Right lobe of liver (tissue), 4 donors: ENCODE measurements at regions not wholly inside any gene's neighbourhood (a gene's known extent, or its start where the extent isn't known, plus 50 kb on each side); places are given as distances from the start of the nearest gene placed in this dataset.

Experiments used
- POLR2A ChIP-seq: fragments of 450-650 bp; IDR thresholded peaks from one replicate; pipeline ENCODE4 v1.6.1; 2017; ENCODE audit warnings: antibody characterized with exemption, mild to moderate bottlenecking
- TF ChIP-seq, protein P1 (sequence below), 4 donors: fragments of 200-600 bp in 3 of 4; fragments of 450-650 bp in 1 of 4; IDR thresholded peaks; one replicate each; pipeline versions ENCODE4 v1.5.1 to v1.8.0; 2016 to 2022; ENCODE audit warnings: antibody characterized with exemption in 4 of 4, mild to moderate bottlenecking in 2 of 4
- donor health status: DM: no; HTN: no; CAD: no.
- donor health status: DM: no; HTN: no; CAD: no.
- donor health status: DM: no; HTN: yes; CAD: no.

DNA sequence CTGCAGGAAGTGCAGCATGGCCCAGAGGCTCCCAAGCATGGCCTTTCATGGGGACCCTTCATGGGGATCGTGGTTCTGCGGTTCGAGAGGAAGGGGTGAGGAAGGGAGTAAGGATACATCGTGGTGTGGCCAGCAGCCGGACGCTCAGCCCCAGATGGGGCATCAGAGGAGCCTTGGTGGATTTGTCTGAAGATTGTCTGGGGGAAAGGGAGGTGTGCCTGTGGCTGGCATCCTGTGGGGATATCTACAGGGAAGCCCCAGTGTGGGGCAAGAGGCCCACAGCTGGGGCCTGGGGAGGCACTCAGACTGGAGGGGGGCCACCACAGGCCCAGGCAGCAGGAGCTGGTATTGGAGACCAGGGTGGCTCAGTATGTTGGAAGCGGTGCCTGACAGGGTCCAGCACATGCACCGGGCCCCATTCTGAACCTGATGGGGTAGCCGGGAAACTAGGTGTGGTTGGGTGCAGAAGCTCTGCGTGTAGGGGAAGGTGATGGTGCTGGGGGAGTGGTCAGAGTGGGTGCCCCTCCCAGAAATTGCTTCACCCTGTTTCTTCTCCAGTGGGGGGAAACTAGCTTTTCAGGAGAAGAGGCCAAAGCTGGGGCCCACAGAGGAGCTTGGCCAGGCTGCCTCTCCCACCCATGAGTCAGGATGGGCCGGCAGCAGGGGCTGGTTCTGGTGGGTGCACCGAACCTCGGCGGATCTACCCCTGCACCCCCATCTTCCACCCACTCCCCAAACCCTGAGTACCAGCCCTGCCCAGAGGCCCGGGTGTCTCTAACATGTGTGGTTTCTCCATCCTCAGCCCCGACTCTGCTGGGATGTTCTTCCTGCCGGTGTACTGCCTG is 274.4 kb upstream of the HDAC4 start:
- TF ChIP-seq, protein P1, sequence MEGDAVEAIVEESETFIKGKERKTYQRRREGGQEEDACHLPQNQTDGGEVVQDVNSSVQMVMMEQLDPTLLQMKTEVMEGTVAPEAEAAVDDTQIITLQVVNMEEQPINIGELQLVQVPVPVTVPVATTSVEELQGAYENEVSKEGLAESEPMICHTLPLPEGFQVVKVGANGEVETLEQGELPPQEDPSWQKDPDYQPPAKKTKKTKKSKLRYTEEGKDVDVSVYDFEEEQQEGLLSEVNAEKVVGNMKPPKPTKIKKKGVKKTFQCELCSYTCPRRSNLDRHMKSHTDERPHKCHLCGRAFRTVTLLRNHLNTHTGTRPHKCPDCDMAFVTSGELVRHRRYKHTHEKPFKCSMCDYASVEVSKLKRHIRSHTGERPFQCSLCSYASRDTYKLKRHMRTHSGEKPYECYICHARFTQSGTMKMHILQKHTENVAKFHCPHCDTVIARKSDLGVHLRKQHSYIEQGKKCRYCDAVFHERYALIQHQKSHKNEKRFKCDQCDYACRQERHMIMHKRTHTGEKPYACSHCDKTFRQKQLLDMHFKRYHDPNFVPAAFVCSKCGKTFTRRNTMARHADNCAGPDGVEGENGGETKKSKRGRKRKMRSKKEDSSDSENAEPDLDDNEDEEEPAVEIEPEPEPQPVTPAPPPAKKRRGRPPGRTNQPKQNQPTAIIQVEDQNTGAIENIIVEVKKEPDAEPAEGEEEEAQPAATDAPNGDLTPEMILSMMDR (IDR thresholded peaks at IDR 0.05) = no peak
- no peak for TF ChIP-seq POLR2A
